Type B pancreatic cell (in vitro differentiated cells): ENCODE measurements at regions not wholly inside any gene's neighbourhood (a gene's known extent, or its start where the extent isn't known, plus 50 kb on each side); places are given as distances from the start of the nearest gene placed in this dataset.

Experiments used
- DNase-seq: peaks from one replicate; pipeline ENCODE4 v3.0.0; 2021; ENCODE audit warnings: mixed read lengths; ENCODE audit not compliant: unreplicated experiment; ENCODE audit errors: extremely low spot score
- H3K27ac Mint-ChIP-seq: 2 replicates; pipeline ENCODE4 v1.8.0; 2021; ENCODE audit warnings: mild to moderate bottlenecking, mixed read lengths
- H3K27me3 Mint-ChIP-seq: 2 replicates; pipeline ENCODE4 v1.8.0; 2021; ENCODE audit warnings: mixed read lengths
- H3K36me3 Mint-ChIP-seq: 2 replicates; pipeline ENCODE4 v1.8.0; 2021; ENCODE audit warnings: mixed read lengths
- H3K4me1 Mint-ChIP-seq: one replicate; pipeline ENCODE4 v1.8.0; 2021; ENCODE audit warnings: mixed read lengths; ENCODE audit not compliant: unreplicated experiment
- H3K4me3 Mint-ChIP-seq: 2 replicates; pipeline ENCODE4 v1.8.0; 2021; ENCODE audit warnings: mild to moderate bottlenecking, mixed read lengths
- H3K9me3 Mint-ChIP-seq: 2 replicates; pipeline ENCODE4 v1.8.0; 2021; ENCODE audit warnings: mixed read lengths
- CTCF ChIP-seq: fragments of 200-600 bp; sonication (generic); conservative IDR thresholded peaks from 2 replicates; pipeline ENCODE4 v1.5.0; 2021; ENCODE audit warnings: antibody characterized with exemption, mild to moderate bottlenecking

- Mint-ChIP-seq H3K4me3 (no peak overlapping the region), H3K36me3 (no peaks in the 10 kb centered on the region), H3K4me1 (no peaks in the 10 kb centered on the region), H3K27ac (no peak overlapping the region), H3K27me3 (no peaks in the 10 kb centered on the region), H3K9me3 (peaks cover 17% of the 10 kb centered on the region)
- TF ChIP-seq CTCF, result no peak
- DNase-seq, result no peak
Observed at GRCh38 chr13:31495336-31495735, 244.0 kb upstream of the RXFP2 start.

GRCh38 chr13:31499274-31499673 is 240.1 kb upstream of the RXFP2 start:
- TF ChIP-seq CTCF, result no peak
- no peaks in the 10 kb centered on the region for H3K4me1 Mint-ChIP-seq
- H3K4me3 Mint-ChIP-seq, result no peak overlapping the region
- H3K27ac Mint-ChIP-seq, result no peak overlapping the region
- peaks cover 17% of the 10 kb centered on the region for H3K9me3 Mint-ChIP-seq
- DNase-seq, result no peak
- no peaks in the 10 kb centered on the region for H3K36me3 Mint-ChIP-seq
- H3K27me3 Mint-ChIP-seq, result no peaks in the 10 kb centered on the region

- Mint-ChIP-seq H3K36me3 (no peaks in the 10 kb centered on the region), H3K9me3 (peaks cover 4% of the 10 kb centered on the region), H3K4me3 (no peak overlapping the region), H3K27me3 (no peaks in the 10 kb centered on the region), H3K27ac (no peak overlapping the region), H3K4me1 (no peaks in the 10 kb centered on the region)
- DNase-seq, result no peak
- TF ChIP-seq CTCF, result no peak
Observed at GRCh38 chr13:31503626-31504025, 235.7 kb upstream of the RXFP2 start.

GRCh38 chr13:31504918-31505317 is 234.4 kb upstream of the RXFP2 start:
- H3K27ac Mint-ChIP-seq, result no peak overlapping the region
- peaks cover 2% of the 10 kb centered on the region for H3K27me3 Mint-ChIP-seq
- no peak for TF ChIP-seq CTCF
- H3K4me1 Mint-ChIP-seq, result no peaks in the 10 kb centered on the region
- no peak overlapping the region for H3K4me3 Mint-ChIP-seq
- H3K36me3 Mint-ChIP-seq, result no peaks in the 10 kb centered on the region
- H3K9me3 Mint-ChIP-seq, result peaks cover 2% of the 10 kb centered on the region
- no peak for DNase-seq

- no peak overlapping the region for H3K27ac Mint-ChIP-seq
- H3K4me1 Mint-ChIP-seq, result peaks cover 11% of the 10 kb centered on the region
- H3K9me3 Mint-ChIP-seq, result peaks cover 5% of the 10 kb centered on the region
- no peak overlapping the region for H3K4me3 Mint-ChIP-seq
- no peaks in the 10 kb centered on the region for H3K36me3 Mint-ChIP-seq
- no peak for TF ChIP-seq CTCF
- H3K27me3 Mint-ChIP-seq, result peaks cover 16% of the 10 kb centered on the region
- no peak for DNase-seq
Observed at GRCh38 chr13:31512331-31512730, 227.0 kb upstream of the RXFP2 start.

GRCh38 chr13:31514932-31515331 is 224.4 kb upstream of the RXFP2 start:
- Mint-ChIP-seq H3K27ac (no peak overlapping the region), H3K4me1 (peaks cover 28% of the 10 kb centered on the region), H3K4me3 (no peak overlapping the region), H3K9me3 (peaks cover 2% of the 10 kb centered on the region), H3K36me3 (no peaks in the 10 kb centered on the region), H3K27me3 (peaks cover 14% of the 10 kb centered on the region)
- TF ChIP-seq CTCF, result no peak
- DNase-seq, result no peak
